NCI-H510A treated with DMSO at 0.1 percent for 48 hours (cell line): ENCODE measurements at regions not wholly inside any gene's neighbourhood (a gene's known extent, or its start where the extent isn't known, plus 50 kb on each side); places are given as distances from the start of the nearest gene placed in this dataset.

Experiments used
- DNase-seq: peaks from one replicate; lab custom pipeline; 2025; lab: John Stamatoyannopoulos, UW

DNA sequence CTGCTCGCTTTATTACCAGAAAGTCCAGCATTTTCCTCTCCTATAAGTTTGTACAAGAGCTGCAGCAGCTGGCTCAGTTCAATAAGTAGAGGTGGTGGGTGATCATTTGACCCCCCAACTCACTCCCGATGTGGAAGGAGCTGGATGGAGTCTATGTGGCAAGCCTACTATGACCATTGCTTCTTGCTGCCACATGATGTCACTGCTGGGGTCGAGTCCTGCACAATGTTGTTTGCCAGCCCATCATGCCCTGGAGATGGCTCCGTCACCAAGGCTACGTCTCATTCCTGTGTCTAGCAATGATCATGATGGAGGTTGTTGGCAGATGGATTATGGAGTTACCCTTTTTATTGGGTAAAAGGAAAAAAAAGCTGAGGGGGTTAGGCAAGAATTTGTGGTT is 266.3 kb downstream of the PSAT1 start:
- DNase-seq = no peak

- DNase-seq = no peak
Observed at GRCh38 chr9:78565481-78565880, 268.6 kb downstream of the PSAT1 start.

DNA sequence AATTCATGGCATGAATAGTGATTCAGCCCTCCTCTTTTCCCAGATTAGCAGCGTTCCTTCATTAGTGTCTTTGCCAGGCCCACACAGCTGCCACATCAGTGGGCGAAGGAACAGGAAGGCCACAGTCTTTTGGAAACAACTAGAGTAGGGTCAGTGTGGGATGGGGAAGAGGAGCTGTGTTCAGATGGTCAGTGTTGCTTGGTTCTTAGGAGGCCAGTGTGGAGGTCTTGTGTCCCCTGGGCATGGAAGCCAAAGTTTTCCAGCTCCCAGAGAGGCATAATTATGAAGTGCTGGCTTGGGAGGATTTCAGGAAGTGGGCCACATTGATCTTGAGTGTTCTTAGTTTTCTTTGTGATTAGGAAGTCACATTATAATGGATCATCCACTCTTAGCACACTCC is 269.6 kb downstream of the PSAT1 start:
- DNase-seq = no peak

DNA sequence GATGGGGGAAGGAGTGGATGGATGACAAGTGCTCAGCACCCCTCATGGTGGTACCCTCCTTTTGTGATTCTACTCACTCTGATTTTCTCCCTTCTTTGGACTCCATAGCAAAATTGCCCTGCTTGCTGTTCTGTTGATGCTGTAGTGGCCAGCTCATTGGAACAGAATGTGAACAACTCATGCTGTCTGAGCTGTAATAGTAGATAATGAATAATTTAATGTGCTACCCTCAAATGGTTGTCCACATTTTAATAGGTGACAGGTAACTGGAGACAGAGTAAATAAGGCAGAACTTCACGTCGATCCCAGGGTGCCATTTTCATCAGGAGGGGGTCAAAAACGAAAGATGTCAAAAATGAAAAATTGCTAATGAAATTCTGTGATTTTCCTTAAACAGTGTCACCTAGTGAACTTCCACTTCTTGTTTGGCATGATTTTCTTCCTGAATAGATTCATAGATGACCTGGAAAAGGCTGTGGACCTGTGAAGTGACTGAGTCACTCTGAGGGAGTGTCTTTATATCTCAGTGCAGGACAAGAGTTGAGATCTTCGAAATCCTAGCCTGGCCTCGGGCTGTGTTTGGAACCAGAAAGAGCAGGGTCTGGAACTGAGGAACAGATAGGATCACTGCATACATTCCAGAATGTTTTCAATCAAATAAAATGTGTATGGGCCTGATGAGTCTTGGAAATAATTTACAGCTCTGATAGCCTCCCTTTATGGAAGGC is 270.2 kb downstream of the PSAT1 start:
- DNase-seq = no peak

GRCh38 chr9:78567693-78568092 is 270.8 kb downstream of the PSAT1 start:
- no peak for DNase-seq

GRCh38 chr9:78568774-78569173 is 271.8 kb downstream of the PSAT1 start:
- no peak for DNase-seq

GRCh38 chr9:78572266-78572665 is 275.3 kb downstream of the PSAT1 start:
- no peak for DNase-seq

- no peak for DNase-seq
Observed at GRCh38 chr9:78573205-78573604, 276.3 kb downstream of the PSAT1 start.

- no peak for DNase-seq
Observed at GRCh38 chr9:78573669-78574068, 276.7 kb downstream of the PSAT1 start.

GRCh38 chr9:78574354-78575045 is 277.6 kb downstream of the PSAT1 start:
- DNase-seq = no peak

GRCh38 chr9:78575081-78575480 is 278.2 kb downstream of the PSAT1 start:
- DNase-seq = no peak

DNA sequence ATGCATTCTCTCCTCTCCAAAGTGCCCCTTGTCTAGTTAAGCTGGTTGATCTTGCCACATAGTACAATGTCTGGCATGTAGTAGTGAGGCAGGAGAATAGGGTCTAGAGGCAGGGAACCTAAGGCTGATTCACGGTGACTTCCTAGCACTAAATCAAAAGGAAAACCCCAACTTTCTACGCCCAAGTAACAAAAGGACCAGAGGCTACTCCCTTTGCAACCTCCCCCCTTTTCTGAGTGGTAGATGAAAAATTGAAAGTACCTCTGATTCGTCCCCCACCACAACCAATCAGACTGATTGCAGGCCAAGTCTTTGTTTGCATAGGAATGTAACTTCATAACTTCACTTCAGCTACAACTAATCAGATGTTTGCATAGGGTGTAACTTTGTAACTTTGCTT is 278.8 kb downstream of the PSAT1 start:
- no peak for DNase-seq

- no peak for DNase-seq
Observed at GRCh38 chr9:78577156-78577906, 280.4 kb downstream of the PSAT1 start.

- no peak for DNase-seq
Observed at GRCh38 chr9:78578072-78578471, 281.1 kb downstream of the PSAT1 start.

DNA sequence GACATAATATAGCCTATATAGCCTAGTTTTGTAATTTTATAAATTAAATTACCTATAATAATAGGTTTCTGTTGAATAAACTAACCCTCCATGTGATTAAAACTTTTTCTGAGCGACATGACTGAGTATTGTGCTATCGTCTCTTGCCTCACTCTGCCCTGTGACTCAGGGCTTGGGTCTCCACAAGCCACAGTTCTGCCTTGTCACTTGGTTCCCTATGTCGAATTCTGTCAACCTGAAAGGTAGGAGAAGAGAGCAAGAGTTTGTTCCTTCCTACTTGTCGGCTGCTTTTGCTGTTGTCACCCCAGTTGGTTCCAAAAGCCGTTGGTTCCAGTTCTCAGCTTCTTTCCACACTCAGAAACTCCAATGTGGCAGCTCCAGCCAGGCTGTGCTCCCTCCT is 285.9 kb downstream of the PSAT1 start:
- DNase-seq = no peak

DNA sequence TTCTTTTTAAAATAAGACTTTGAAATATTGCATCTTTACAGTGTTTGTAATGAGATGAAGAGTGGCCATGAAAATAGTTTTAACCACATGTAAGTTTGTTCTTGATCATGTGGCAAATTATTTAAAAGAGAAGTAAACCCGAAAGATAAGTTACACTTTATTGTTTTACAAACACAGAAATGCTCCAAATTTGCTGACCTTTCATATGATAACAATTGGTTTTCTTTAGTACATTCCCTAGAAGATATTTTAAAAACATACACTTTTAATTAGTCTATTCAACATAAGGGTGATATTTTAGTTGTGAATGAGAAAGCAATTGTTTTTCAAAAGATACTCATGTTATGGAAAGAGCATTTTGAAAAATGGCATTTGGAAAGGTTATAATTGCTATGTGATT is 287.7 kb downstream of the PSAT1 start:
- DNase-seq = no peak

- DNase-seq = no peak
Observed at GRCh38 chr9:78585909-78586308, 289.0 kb downstream of the PSAT1 start.

DNA sequence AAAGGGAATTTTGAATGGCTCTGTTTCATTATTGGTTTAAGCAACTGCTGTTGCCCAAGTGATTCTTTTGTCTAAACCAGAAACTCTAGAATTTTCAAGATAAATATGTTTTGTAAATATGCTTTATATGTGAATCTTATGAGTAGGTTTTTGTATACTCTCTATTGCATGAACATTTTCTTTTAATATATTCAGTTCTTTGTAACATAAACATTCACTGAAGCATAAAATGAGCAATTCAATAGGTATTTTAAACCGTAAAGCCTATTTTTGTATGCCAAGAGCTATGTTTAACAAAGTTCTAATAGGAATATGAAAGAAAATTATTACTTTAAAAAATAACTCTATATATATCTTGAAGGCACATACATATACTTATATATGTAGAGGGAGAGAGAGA is 293.1 kb downstream of the PSAT1 start:
- DNase-seq = no peak

GRCh38 chr9:78592811-78593210 is 295.9 kb downstream of the PSAT1 start:
- DNase-seq = no peak

DNA sequence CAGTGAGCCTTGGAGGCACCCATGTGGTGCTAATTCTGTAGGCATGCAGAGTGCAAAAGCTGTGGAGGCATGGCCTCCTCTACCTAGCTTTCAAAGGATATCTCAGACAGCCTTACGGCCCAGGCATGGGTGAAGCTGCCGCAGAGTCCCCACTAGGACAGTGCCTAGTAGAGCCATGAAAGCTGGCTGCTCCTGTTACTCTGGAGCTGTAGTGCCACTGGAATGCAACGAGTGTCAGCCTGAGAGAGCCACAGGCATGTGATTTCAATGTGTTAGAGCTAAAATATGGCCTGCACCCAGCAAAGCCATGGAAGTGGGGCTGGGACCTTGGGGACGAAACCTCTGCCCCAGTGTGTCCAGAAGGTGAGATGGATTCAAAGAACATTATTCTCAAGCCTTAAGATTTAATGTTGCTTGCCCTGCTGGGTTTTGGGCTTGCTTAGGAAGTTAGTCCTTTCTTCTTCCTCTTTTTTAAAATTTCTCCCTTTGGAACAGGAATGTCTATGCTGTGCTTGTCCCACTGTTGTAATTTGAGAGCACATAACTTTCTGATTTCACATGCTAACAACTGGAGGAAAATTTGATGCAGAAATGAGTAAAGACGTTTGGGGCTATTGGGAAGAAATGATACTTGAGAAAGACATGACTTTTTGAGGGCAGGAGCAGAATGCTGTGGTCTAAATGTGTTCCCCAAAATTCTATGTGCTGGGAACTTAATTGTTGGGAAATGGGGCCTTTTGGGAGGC is 298.4 kb downstream of the PSAT1 start:
- DNase-seq = no peak

DNA sequence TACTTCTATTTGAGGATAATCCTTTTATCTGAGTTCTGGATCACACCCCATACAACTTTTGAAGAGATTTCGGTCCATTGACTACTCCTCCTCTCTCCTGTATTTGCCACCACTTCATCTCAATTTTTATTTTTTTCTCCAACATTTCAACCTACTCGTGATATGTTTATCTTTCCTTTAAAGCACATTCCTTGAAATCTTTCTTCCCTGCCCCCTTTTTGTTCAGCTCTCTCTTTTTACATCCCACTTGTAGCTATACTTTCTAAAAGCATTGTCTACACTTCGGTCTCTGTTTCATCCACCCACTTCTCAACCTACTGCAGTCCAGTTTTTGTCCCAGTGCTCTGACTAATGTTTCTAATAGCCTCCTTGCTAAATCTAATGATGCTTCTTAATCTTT is 299.4 kb downstream of the PSAT1 start:
- no peak for DNase-seq

DNA sequence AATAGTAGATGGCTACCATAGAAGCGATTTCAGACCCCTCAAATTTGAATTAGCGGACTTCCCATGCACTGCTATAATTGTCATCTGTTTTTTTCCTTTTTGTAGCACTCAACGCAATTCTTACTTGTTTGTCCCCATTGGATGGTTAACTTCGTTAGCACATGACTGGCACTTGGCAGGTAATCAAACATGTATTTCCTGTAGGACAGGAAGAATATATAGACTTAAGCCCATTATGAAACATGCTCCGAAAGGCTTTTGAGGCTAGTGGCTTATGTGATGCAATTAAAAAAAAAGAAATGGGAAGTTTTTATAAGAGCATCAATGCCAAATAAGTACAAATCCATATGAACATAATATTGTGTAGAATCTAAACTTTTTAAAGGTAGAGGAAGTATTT is 301.2 kb downstream of the PSAT1 start:
- DNase-seq = no peak
